K562 (cell line): ENCODE measurements at regions not wholly inside any gene's neighbourhood (a gene's known extent, or its start where the extent isn't known, plus 50 kb on each side); places are given as distances from the start of the nearest gene placed in this dataset.

Experiments
- ATAC-seq: fragments of 200-7000 bp; cut with Tn5 transposase; 3 replicates; pipeline ENCODE4 v1.9.1; 2020; ENCODE audit warnings: moderate library complexity
- BruUV-seq: library from RNA; stranded (reverse); fragments of 400-500 nt; replicated peaks from 2 replicates; lab custom pipeline; 2021; lab: Mats Ljungman, UMichigan
- CTCF ChIA-PET: fragments of 300-600 bp; formaldehyde crosslinking; extraction: SDS; loops from one replicate; lab custom pipeline; 2021; ENCODE audit warnings: low intra/inter-chr PET ratio; lab: Yijun Ruan, JAX
- POLR2A ChIA-PET: fragments of 300-600, 350-650 bp; sonication (Branson Sonifier 250); formaldehyde crosslinking; extraction: SDS; loops from one replicate; lab custom pipeline; 2021; ENCODE audit warnings: antibody characterized with exemption, inconsistent platforms; lab: Yijun Ruan, JAX
- DNase-seq, 4 experiments: peaks; one replicate each; pipeline versions ENCODE4 v3.0.0 to v3.0.0-alpha.2; 2011 to 2018; ENCODE audit warnings: low spot score in 3 of 4, mixed read lengths in 3 of 4; ENCODE audit errors: extremely low read depth in 1 of 4
- FAIRE-seq: peaks from 2 replicates; lab custom pipeline; 2011; peaks lifted over from hg19 to GRCh38; lab: Jason Lieb, UNC
- H2AFZ ChIP-seq: 2 replicates; pipeline ENCODE4 v1.6.0; 2011; ENCODE audit warnings: low read depth, low read length, control low read depth, inconsistent platforms
- H3K27ac ChIP-seq: fragments of 200-600 bp; 3 replicates; pipeline ENCODE4 v1.8.0; 2011; ENCODE audit warnings: low read depth, mild to moderate bottlenecking, control low read depth, inconsistent platforms, low read length, moderate library complexity, mixed read lengths; ENCODE audit errors: extremely low read depth
- H3K27me3 ChIP-seq, 2 experiments: fragments of 300-600 bp in 1 of 2; 2 replicates in 1 of 2; 3 replicates in 1 of 2; pipeline versions ENCODE4 v1.6.0 to v1.8.0; 2011; ENCODE audit warnings: inconsistent platforms in 2 of 2, low read length in 2 of 2, mild to moderate bottlenecking in 1 of 2, mixed read lengths in 1 of 2, moderate library complexity in 1 of 2; ENCODE audit not compliant: control insufficient read depth in 2 of 2, insufficient read depth in 2 of 2
- H3K36me3 ChIP-seq: fragments of 300-600 bp; 3 replicates; pipeline ENCODE4 v1.8.0; 2011; ENCODE audit warnings: mild to moderate bottlenecking, low read length, inconsistent platforms; ENCODE audit not compliant: control insufficient read depth, insufficient read depth
- H3K4me1 ChIP-seq, 2 experiments: fragments of 200-600 bp in 1 of 2; replicated peaks in 1 of 2; 2 replicates in 1 of 2; 3 replicates in 1 of 2; pipeline versions ENCODE4 v1.5.1 to v1.8.0; 2011; ENCODE audit warnings: inconsistent platforms in 2 of 2, low read length in 2 of 2, mild to moderate bottlenecking in 1 of 2, mixed read lengths in 1 of 2, moderate library complexity in 1 of 2; ENCODE audit not compliant: control insufficient read depth in 2 of 2, insufficient read depth in 2 of 2
- H3K4me2 ChIP-seq: 2 replicates; pipeline ENCODE4 v1.6.1; 2011; ENCODE audit warnings: low read length, control low read depth, inconsistent platforms, mixed read lengths; ENCODE audit not compliant: insufficient read depth
- H3K4me3 ChIP-seq: fragments of 200-600 bp; sonication (generic), shearing (Covaris generic); 2 replicates; pipeline ENCODE4 v1.5.1; 2016; ENCODE audit warnings: control low read depth, inconsistent platforms
- H3K79me2 ChIP-seq: fragments of 200-600 bp; 3 replicates; pipeline ENCODE4 v1.8.0; 2011; ENCODE audit warnings: low read length, inconsistent platforms; ENCODE audit not compliant: control insufficient read depth, insufficient read depth
- H3K9ac ChIP-seq, 2 experiments: 2 replicates each; pipeline versions ENCODE4 v1.6.0 to v1.6.1; 2011; ENCODE audit warnings: low read depth in 2 of 2, low read length in 2 of 2, control low read depth in 1 of 2, inconsistent platforms in 1 of 2, mild to moderate bottlenecking in 1 of 2, mixed read lengths in 1 of 2; ENCODE audit not compliant: insufficient read depth in 1 of 2
- H3K9me1 ChIP-seq: one replicate; pipeline ENCODE4 v1.6.0; 2011; ENCODE audit warnings: inconsistent platforms, mild to moderate bottlenecking, low read length, moderate library complexity; ENCODE audit not compliant: control insufficient read depth, insufficient read depth
- H3K9me3 ChIP-seq: replicated peaks from 2 replicates; pipeline ENCODE4 v1.5.1; 2011; ENCODE audit warnings: low read depth, low read length, inconsistent platforms; ENCODE audit not compliant: control insufficient read depth, insufficient read depth
- H4K20me1 ChIP-seq: replicated peaks from 2 replicates; pipeline ENCODE4 v1.6.1; 2011; ENCODE audit warnings: low read length, inconsistent platforms, mixed read lengths; ENCODE audit not compliant: control insufficient read depth, insufficient read depth
- EP300 ChIP-seq: IDR thresholded peaks from 2 replicates; pipeline ENCODE4 v1.6.1; 2012; ENCODE audit warnings: low read length, improper control_type of control experiment
- SAFB ChIP-seq: fragments of 200-400 bp; formaldehyde crosslinking; IDR thresholded peaks from 2 replicates; pipeline ENCODE4 v1.6.1; 2017; ENCODE audit warnings: low read depth, low read length, borderline replicate concordance
- TFAP4 ChIP-seq: sonication (generic); formaldehyde crosslinking; IDR thresholded peaks from 2 replicates; pipeline ENCODE4 v1.8.0; 2022; ENCODE audit warnings: missing genetic modification reagents, mild to moderate bottlenecking, moderate library complexity, borderline replicate concordance
- WGBS: fragments of 100-300 bp; shearing (Covaris generic); methylation state at CpG from one replicate; pipeline ENCODE4 v1.1.6; 2016; ENCODE audit warnings: low coverage, mixed read lengths; ENCODE audit not compliant: insufficient coverage; ENCODE audit errors: missing lambda C conversion rate; 5-methylcytosine and 5-hydroxymethylcytosine counted together
- in situ Hi-C: fragments of 300-500 bp; cut with MboI; formaldehyde crosslinking; loops from 4 replicates; pipeline ENCODE4 v1.15.0; 2018; ENCODE audit warnings: inconsistent platforms, mixed read lengths
- intact Hi-C: fragments of 100-400 bp; cut with micrococcal nuclease; formaldehyde crosslinking; loops from 2 replicates; pipeline ENCODE4 v1.14.2; 2022
- TF ChIP-seq, protein P1 (sequence below), 2 experiments: IDR thresholded peaks in 1 of 2; conservative IDR thresholded peaks in 1 of 2; 2 replicates each; pipeline ENCODE4 v1.6.1; 2016; ENCODE audit warnings: low read depth in 2 of 2, mild to moderate bottlenecking in 1 of 2, missing compliant biosample characterization in 1 of 2, missing genetic modification characterization in 1 of 2, moderate library complexity in 1 of 2
- TF ChIP-seq, protein P2 (sequence below): fragments of 250-450 bp; sonication (Bioruptor Pico); IDR thresholded peaks from 2 replicates; pipeline ENCODE4 v1.8.0; 2022; ENCODE audit warnings: moderate library complexity, mild to moderate bottlenecking, inconsistent platforms

GRCh38 chr7:110461621-110462020, 629.3 kb upstream of the LRRN3 start:
- no peak overlapping the region for H3K9ac ChIP-seq
- DNase-seq = no peak
- no peak for FAIRE-seq
- TF ChIP-seq EP300 (no peak), SAFB (0 out of 2 replicates have a peak, but pooled peaks have one; percentile 19)
- H3K4me2 ChIP-seq = no peak overlapping the region
- CTCF ChIA-PET = no interaction called here
- in situ Hi-C loops = no loop called here
- H3K9me1 ChIP-seq = no peaks in the 10 kb centered on the region
- H3K9me3 ChIP-seq = peaks cover 3% of the 10 kb centered on the region; the same call in 1 of the 2 replicates
- no peaks in the 10 kb centered on the region for H3K36me3 ChIP-seq
- H3K79me2 ChIP-seq = no peaks in the 10 kb centered on the region
- ATAC-seq = no peak
- H2AFZ ChIP-seq = no peak overlapping the region
- no TSS peak for BruUV-seq
- no peak overlapping the region for H3K27ac ChIP-seq
- 0% methylated on average over 2 of the region's 2 CpGs for WGBS
- POLR2A ChIA-PET = no interaction called here
- H3K4me3 ChIP-seq = no peak overlapping the region
- intact Hi-C loops = no loop called here
- no peaks in the 10 kb centered on the region for H3K4me1 ChIP-seq
- no peaks in the 10 kb centered on the region for H3K27me3 ChIP-seq
- H4K20me1 ChIP-seq = no peaks in the 10 kb centered on the region

- in situ Hi-C loops (no loop called here), intact Hi-C loops (no loop called here)
- no peak overlapping the region for H3K9ac ChIP-seq
- CTCF ChIA-PET = no interaction called here
- H3K4me3 ChIP-seq = no peak overlapping the region
- H3K4me1 ChIP-seq = no peaks in the 10 kb centered on the region
- POLR2A ChIA-PET = no interaction called here
- no TSS peak for BruUV-seq
- TF ChIP-seq, protein P1, sequence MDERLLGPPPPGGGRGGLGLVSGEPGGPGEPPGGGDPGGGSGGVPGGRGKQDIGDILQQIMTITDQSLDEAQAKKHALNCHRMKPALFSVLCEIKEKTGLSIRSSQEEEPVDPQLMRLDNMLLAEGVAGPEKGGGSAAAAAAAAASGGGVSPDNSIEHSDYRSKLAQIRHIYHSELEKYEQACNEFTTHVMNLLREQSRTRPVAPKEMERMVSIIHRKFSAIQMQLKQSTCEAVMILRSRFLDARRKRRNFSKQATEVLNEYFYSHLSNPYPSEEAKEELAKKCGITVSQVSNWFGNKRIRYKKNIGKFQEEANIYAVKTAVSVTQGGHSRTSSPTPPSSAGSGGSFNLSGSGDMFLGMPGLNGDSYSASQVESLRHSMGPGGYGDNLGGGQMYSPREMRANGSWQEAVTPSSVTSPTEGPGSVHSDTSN (CRISPR knock-in tag; IDR thresholded peaks at IDR 0.05; ENCODE audit: low read depth) = no peak
- TF ChIP-seq, protein P1 (tag; conservative IDR thresholded peaks at IDR 0.05; ENCODE audit: low read depth) = no peak
- no peak for TF ChIP-seq TFAP4 (CRISPR knock-in tag)
- TF ChIP-seq, protein P2, sequence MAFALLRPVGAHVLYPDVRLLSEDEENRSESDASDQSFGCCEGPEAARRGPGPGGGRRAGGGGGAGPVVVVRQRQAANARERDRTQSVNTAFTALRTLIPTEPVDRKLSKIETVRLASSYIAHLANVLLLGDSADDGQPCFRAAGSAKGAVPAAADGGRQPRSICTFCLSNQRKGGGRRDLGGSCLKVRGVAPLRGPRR (CRISPR knock-in tag) = no peak
- DNase-seq (no peak), FAIRE-seq (no peak), ATAC-seq (no peak)
- H3K27ac ChIP-seq = no peak overlapping the region
- H3K9me3 ChIP-seq = no peaks in the 10 kb centered on the region; the same call in 1 of the 2 replicates
- no peak overlapping the region for H3K4me2 ChIP-seq
- no peaks in the 10 kb centered on the region for H4K20me1 ChIP-seq
- H3K9me1 ChIP-seq = no peaks in the 10 kb centered on the region
- H3K36me3 ChIP-seq = no peaks in the 10 kb centered on the region
- H3K27me3 ChIP-seq = no peaks in the 10 kb centered on the region
- no peak overlapping the region for H2AFZ ChIP-seq
- no peaks in the 10 kb centered on the region for H3K79me2 ChIP-seq
Measured at GRCh38 chr7:110470420-110470819, 620.5 kb upstream of the LRRN3 start.
